ENCODE measurements at regions not wholly inside any gene's neighbourhood (a gene's known extent, or its start where the extent isn't known, plus 50 kb on each side); places are given as distances from the start of the nearest gene placed in this dataset.
"Not testable (repeated sequence)": the region's sequence is repeated elsewhere in the genome, so short reads cannot be mapped to it uniquely, and the experiment has no call there.

GRCh38 chr12:25328072-25328712 lies 77.5 kb upstream of the KRAS start:
- no peak for FAIRE-seq
- no peak for TF ChIP-seq POLR2A (IDR thresholded peaks at IDR 0.05; ENCODE audit: low read depth, low read length)
- DNase-seq (ENCODE audit: insufficient read length, low spot score), result no peak

- DNase-seq (ENCODE audit: insufficient read length, low spot score) (no peak), FAIRE-seq (no peak)
- TF ChIP-seq POLR2A (IDR thresholded peaks at IDR 0.05; ENCODE audit: low read depth, low read length), result no peak
Observed at GRCh38 chr12:25327321-25327720, 76.6 kb upstream of the KRAS start.

DNA sequence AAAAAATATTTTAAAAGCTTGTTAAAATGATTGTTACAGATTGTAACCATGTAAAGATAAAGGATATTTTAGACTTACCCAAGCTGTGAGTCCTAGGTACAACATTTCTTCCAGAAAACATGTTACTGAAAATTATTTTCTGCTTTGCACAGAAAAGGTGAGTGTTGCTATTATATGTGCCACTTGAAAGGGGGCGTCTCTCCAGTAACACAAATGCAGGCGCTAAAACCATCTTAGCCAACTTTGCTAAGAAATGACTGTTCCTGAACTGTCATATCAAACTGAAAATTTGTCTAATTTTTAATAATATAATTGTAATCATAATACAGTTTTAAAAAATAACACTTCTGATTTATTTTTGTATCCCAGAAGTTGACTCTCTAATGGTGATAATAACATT lies 75.6 kb upstream of the KRAS start:
- FAIRE-seq, result no peak
- no peak for DNase-seq (ENCODE audit: insufficient read length, low spot score)
- TF ChIP-seq POLR2A (IDR thresholded peaks at IDR 0.05; ENCODE audit: low read depth, low read length), result no peak

GRCh38 chr12:25324861-25325260 lies 74.1 kb upstream of the KRAS start:
- no peak for TF ChIP-seq POLR2A (IDR thresholded peaks at IDR 0.05; ENCODE audit: low read depth, low read length)
- DNase-seq (ENCODE audit: insufficient read length, low spot score) (no peak), FAIRE-seq (no peak)

DNA sequence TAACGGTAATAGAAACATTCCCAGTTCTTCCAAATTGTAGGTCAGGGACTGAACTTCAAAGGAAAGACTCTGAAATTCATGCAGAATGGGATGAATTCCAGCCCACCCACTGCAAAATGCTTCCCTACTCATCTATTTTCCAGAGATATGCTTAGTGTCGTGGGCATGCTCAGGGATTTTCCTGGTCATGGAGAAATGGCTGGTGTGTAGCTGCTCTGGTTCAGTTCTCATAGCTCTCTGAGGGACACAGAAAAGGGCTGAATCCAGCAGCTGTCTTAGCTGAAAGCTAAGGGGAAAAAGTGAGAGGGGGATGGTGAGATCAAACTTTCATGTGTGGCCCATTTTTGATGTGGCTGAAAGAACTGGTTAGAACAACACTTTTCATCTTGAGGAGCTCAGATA lies 72.9 kb upstream of the KRAS start:
- FAIRE-seq, result no peak
- no peak for TF ChIP-seq POLR2A (IDR thresholded peaks at IDR 0.05; ENCODE audit: low read depth, low read length)

GRCh38 chr12:25322918-25323531 lies 72.3 kb upstream of the KRAS start:
- DNase-seq (ENCODE audit: insufficient read length, low spot score), result no peak
- FAIRE-seq, result no peak
- TF ChIP-seq POLR2A (IDR thresholded peaks at IDR 0.05; ENCODE audit: low read depth, low read length), result no peak

More for the DNA sequence above, 72.9 kb upstream of the KRAS start:
- DNase-seq (ENCODE audit: insufficient read length, low spot score), result no peak

DNA sequence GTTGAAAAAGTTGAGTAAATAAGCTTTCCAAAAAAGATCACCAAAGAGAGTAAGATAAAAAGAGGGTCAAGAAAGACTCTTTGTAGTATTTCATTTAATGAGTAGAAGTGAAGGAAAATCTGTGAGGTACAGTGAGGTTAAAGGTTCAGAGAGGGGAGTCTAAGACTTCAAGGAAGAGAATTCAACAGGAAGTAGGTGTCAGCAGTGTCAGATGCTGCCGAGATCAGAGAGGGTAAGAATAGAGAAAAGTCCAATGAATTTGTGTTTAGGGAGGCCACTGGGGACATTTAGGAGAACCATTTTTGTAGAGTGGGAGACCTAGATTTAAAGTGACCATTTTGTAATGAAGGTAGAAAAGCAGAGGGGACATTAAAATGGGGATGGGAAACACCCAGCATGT lies 71.6 kb upstream of the KRAS start:
- no peak for FAIRE-seq
- TF ChIP-seq POLR2A (IDR thresholded peaks at IDR 0.05; ENCODE audit: low read depth, low read length), result no peak
- no peak for DNase-seq (ENCODE audit: insufficient read length, low spot score)

DNA sequence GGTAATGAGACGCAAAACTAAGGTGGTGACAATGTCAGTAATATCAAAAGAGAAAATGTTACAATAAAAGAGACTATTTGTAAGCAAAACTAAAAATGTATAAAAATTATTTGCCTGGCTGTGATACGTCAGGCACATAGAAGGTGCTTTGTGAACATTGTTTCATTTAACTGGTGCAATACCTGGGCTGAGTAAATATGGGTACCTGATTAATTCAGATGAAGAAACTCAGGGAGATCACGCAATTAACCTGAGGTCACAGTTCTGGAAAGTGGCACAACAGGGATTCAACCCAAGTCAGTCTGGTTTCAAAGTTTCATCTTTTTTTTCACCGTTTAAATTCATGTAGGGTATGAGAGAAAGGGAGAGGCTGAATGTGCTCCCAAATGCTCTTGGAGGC lies 71.0 kb upstream of the KRAS start:
- DNase-seq (ENCODE audit: insufficient read length, low spot score) (no peak), FAIRE-seq (no peak)
- no peak for TF ChIP-seq POLR2A (IDR thresholded peaks at IDR 0.05; ENCODE audit: low read depth, low read length)

DNA sequence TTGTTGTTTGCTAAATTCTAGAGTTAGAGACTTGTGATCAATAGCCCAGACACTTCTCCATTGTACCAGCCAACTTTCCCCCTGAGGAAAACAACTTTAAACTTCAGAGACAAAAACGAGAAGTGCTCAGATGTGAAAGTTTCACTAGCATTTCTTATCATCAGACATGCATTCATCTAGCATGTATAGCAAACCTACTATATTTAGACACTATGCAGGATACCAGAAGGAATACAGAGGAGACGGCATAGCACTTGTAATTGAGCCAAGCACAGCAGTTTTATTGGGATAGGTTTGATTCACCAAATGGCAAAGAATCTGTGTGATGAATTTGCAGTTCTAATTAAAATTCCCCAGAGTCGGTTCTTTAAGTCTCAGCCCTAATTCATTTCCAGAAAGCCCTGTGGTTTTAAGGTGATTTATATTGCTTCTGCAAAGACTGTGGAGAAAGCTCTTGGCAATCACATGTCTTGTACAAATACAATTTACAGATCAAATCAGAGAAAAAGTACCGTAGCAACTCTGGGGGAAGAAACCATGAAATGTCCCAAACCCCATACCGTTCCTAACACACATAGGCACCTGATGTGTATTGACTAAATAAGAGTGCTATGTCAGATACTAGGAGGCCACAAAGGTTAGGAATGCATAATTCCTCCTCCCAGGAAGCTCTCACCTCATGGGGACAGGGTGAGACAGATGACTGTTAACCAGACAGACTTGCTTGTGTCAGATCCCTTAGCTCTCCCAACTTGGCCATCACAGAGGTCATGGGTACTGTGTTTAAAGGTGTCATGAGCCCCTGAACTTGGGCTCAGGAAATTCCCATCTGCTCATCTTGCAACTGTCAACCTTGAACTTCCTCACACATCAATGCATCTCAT lies 69.6 kb upstream of the KRAS start:
- FAIRE-seq (no peak), DNase-seq (ENCODE audit: insufficient read length, low spot score) (no peak)
- TF ChIP-seq POLR2A (IDR thresholded peaks at IDR 0.05; ENCODE audit: low read depth, low read length), result no peak

DNA sequence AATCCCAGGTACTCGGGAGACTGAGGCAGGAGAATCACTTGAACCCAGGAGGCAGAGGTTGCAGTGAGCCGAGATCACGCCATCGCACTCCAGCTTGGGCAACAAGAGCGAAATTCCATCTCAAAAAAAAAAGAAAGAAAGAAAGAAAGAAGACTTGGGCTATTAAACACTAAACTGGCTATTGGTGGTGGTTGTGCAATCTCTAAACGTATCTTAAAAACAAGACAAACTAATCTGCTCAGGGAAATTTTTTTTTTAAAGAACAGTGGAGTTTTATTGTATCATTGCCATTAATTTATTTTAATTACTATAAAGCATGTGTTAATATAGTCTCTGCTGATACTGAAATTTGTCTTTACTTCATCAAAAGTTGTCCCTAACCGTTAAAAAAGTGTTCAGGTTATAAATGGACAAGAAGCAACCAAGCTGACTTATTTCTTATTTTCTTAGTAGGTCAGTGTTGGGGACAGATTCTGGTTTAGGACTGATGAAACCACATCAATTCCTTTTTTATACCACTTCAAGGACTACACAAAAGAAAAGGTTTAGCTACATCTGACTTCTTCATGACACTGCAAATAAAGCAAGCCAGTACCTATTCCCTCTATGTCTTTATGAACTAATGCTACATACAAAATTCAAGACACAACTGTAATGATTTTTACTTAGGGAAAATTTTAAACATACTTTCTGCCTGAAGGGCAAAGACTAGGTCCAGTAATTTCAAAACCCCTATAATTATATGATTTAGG lies 68.7 kb upstream of the KRAS start:
- DNase-seq (ENCODE audit: insufficient read length, low spot score), result no peak
- no peak for TF ChIP-seq POLR2A (IDR thresholded peaks at IDR 0.05; ENCODE audit: low read depth, low read length)
- no peak for FAIRE-seq

DNA sequence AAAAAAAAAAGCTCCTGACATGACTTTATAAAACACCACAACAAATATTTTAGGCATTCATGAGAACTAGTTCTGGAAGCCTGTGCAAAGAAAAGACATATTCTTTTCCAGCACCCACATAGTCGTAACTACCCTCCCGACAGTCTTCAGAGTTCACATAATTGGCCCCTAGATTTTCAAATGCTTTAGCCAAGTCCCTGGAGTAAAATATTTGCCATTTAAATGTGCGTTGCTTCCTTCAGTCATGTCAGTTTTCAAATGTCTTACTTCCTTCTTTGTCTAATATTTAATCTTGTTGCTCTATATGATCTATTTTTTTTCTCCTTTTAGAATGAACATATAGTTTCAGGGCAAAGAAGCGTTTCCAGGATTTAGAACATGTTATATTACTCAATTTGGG lies 66.8 kb upstream of the KRAS start:
- no peak for TF ChIP-seq POLR2A (IDR thresholded peaks at IDR 0.05; ENCODE audit: low read depth, low read length)
- DNase-seq (ENCODE audit: insufficient read length, low spot score), result no peak
- FAIRE-seq, result no peak

GRCh38 chr12:25315388-25315787 lies 64.7 kb upstream of the KRAS start:
- FAIRE-seq (no peak), DNase-seq (ENCODE audit: insufficient read length, low spot score) (no peak)
- TF ChIP-seq POLR2A (IDR thresholded peaks at IDR 0.05; ENCODE audit: low read depth, low read length), result no peak

DNA sequence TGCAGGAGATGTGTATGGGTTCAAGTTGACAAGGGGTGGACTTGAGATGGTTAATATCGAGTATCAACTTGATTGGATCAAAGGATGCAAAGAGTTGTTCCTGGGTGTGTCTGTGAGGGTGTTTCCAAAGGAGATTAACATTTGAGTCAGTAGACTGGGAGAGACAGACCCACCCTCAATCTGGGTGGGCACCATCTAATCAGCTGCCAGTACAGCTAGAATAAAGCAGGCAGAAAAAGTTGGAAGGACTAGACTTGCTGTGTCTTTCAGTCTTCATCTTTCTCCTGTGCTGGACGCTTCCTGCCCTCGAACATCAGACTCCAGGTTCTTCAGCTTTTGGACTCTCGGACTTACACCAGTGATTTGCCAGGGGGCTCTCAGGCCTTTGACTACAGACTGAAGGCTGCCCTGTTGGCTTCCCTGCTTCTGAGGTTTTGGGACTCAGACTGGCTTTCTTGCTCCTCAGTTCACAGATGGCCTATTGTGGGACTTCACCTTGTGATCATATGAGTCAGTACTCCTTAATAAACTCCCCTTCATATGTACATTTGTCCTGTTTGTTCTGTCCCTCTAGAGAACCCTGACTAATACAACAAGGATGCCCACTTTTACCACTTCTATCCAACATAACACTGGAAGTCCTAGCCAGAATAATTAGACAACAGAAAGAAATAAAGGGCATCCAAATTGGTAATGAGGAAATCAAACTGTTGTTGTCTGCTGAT lies 62.7 kb upstream of the KRAS start:
- not testable (repeated sequence) for FAIRE-seq; DNase-seq (ENCODE audit: insufficient read length, low spot score)
